CD14-positive monocyte (primary cell): ENCODE measurements at regions not wholly inside any gene's neighbourhood (a gene's known extent, or its start where the extent isn't known, plus 50 kb on each side); places are given as distances from the start of the nearest gene placed in this dataset.

ENCODE experiments used
- DNase-seq, 3 donors: peaks; one replicate each; pipeline ENCODE4 v3.0.0-alpha.2; 2011 to 2022
- H2AFZ ChIP-seq: 2 replicates; pipeline ENCODE4 v1.6.0; 2012; ENCODE audit warnings: mild to moderate bottlenecking, low read depth, low read length, inconsistent platforms; ENCODE audit not compliant: insufficient read depth, poor library complexity, severe bottlenecking
- H3K27ac ChIP-seq, 2 donors: 1 replicate in 1 of 2; 2 replicates in 1 of 2; pipeline ENCODE4 v1.5.1; 2012 to 2013; ENCODE audit warnings: low read length in 2 of 2, control low read depth in 1 of 2, inconsistent platforms in 1 of 2, low read depth in 1 of 2, mild to moderate bottlenecking in 1 of 2
- H3K27me3 ChIP-seq, 2 donors: one replicate each; pipeline versions ENCODE4 v1.6.0 to v1.6.1; 2011 to 2013; ENCODE audit warnings: low read length in 2 of 2; ENCODE audit not compliant: control insufficient read depth in 2 of 2, insufficient read depth in 2 of 2
- H3K36me3 ChIP-seq, 2 donors: replicated peaks in 1 of 2; 1 replicate in 1 of 2; 2 replicates in 1 of 2; pipeline versions ENCODE4 v1.5.1 to v1.6.1; 2012 to 2013; ENCODE audit warnings: low read length in 2 of 2, control low read depth in 1 of 2, inconsistent platforms in 1 of 2, mild to moderate bottlenecking in 1 of 2; ENCODE audit not compliant: insufficient read depth in 2 of 2, control insufficient read depth in 1 of 2
- H3K4me1 ChIP-seq, 2 donors: 1 replicate in 1 of 2; 2 replicates in 1 of 2; pipeline versions ENCODE4 v1.5.1 to v1.6.1; 2012 to 2013; ENCODE audit warnings: low read length in 2 of 2, control low read depth in 1 of 2, inconsistent platforms in 1 of 2, mild to moderate bottlenecking in 1 of 2, moderate library complexity in 1 of 2; ENCODE audit not compliant: insufficient read depth in 2 of 2, control insufficient read depth in 1 of 2
- H3K4me2 ChIP-seq: replicated peaks from 2 replicates; pipeline ENCODE3; 2012; ENCODE audit warnings: low read length, moderate library complexity, mild to moderate bottlenecking; ENCODE audit not compliant: poor library complexity, severe bottlenecking; ENCODE audit errors: extremely low read depth
- H3K4me3 ChIP-seq, 3 experiments: fragments of 200-600 bp in 1 of 3; sonication (generic) in 1 of 3; replicated peaks in 1 of 3; 1 replicate in 2 of 3; 2 replicates in 1 of 3; pipeline ENCODE4 v1.5.1; 2011 to 2013; ENCODE audit warnings: low read length in 3 of 3, mild to moderate bottlenecking in 3 of 3, control low read depth in 2 of 3, low read depth in 2 of 3, inconsistent platforms in 1 of 3, moderate library complexity in 1 of 3
- H3K79me2 ChIP-seq: 2 replicates; pipeline ENCODE4 v1.6.0; 2012; ENCODE audit warnings: mild to moderate bottlenecking, control low read depth, inconsistent platforms, low read length, moderate library complexity; ENCODE audit not compliant: insufficient read depth
- H3K9ac ChIP-seq: 2 replicates; pipeline ENCODE4 v1.6.0; 2017; ENCODE audit warnings: low read length, mild to moderate bottlenecking; ENCODE audit not compliant: insufficient read depth, poor library complexity, severe bottlenecking
- H3K9me3 ChIP-seq, 2 donors: replicated peaks in 1 of 2; 1 replicate in 1 of 2; 2 replicates in 1 of 2; pipeline versions ENCODE4 v1.5.1 to v1.6.1; 2012 to 2013; ENCODE audit warnings: low read length in 2 of 2, control low read depth in 1 of 2; ENCODE audit not compliant: control insufficient read depth in 1 of 2, insufficient read depth in 1 of 2
- H4K20me1 ChIP-seq: 2 replicates; pipeline ENCODE4 v1.6.0; 2012; ENCODE audit warnings: mild to moderate bottlenecking, low read length, control low read depth, moderate library complexity; ENCODE audit not compliant: insufficient read depth
- H3K27ac Mint-ChIP-seq, 7 donors: one replicate each; pipeline ENCODE4 v1.8.0; 2020; ENCODE audit warnings: mild to moderate bottlenecking in 7 of 7, mixed read lengths in 7 of 7, moderate library complexity in 6 of 7, inconsistent platforms in 2 of 7
- H3K27me3 Mint-ChIP-seq, 3 donors: one replicate each; pipeline ENCODE4 v1.8.0; 2021 to 2022; ENCODE audit warnings: low read depth in 3 of 3, mild to moderate bottlenecking in 3 of 3, mixed read lengths in 3 of 3, moderate library complexity in 3 of 3, inconsistent platforms in 1 of 3
- H3K36me3 Mint-ChIP-seq, 2 donors: one replicate each; pipeline ENCODE4 v1.8.0; 2020; ENCODE audit warnings: mixed read lengths in 2 of 2, inconsistent platforms in 1 of 2, mild to moderate bottlenecking in 1 of 2
- H3K4me1 Mint-ChIP-seq: one replicate; pipeline ENCODE4 v1.8.0; 2020; ENCODE audit warnings: mild to moderate bottlenecking, mixed read lengths
- H3K4me3 Mint-ChIP-seq, 2 donors: one replicate each; pipeline ENCODE4 v1.8.0; 2020; ENCODE audit warnings: mild to moderate bottlenecking in 2 of 2, mixed read lengths in 2 of 2, moderate library complexity in 1 of 2
- H3K9me3 Mint-ChIP-seq, 7 donors: one replicate each; pipeline ENCODE4 v1.8.0; 2020 to 2022; ENCODE audit warnings: mixed read lengths in 7 of 7, mild to moderate bottlenecking in 6 of 7, moderate library complexity in 6 of 7, inconsistent platforms in 2 of 7
- CTCF ChIP-seq: fragments of 200-600 bp; IDR thresholded peaks from one replicate; pipeline ENCODE4 v1.8.0; 2022; ENCODE audit warnings: antibody characterized with exemption, mild to moderate bottlenecking
- WGBS: methylation state at CpG from one replicate; pipeline ENCODE4 v1.1.5; 2013; ENCODE audit warnings: missing lambda C conversion rate; ENCODE audit not compliant: insufficient coverage; 5-methylcytosine and 5-hydroxymethylcytosine counted together
- intact Hi-C, 2 donors: fragments of 100-400 bp; cut with micrococcal nuclease; formaldehyde crosslinking; loops; one replicate each; pipeline versions ENCODE4 v1.15.0 to v1.15.1; 2023

- DNase-seq, result no peak
- no peaks in the 10 kb centered on the region for H3K36me3 Mint-ChIP-seq
- WGBS, result 83% methylated on average over 1 of the region's 4 CpGs
- Histone ChIP-seq H4K20me1 (no peaks in the 10 kb centered on the region), H2AFZ (no peak overlapping the region), H3K27me3 (no peaks in the 10 kb centered on the region), H3K4me2 (no peak overlapping the region), H3K4me1 (no peaks in the 10 kb centered on the region), H3K36me3 (no peaks in the 10 kb centered on the region), H3K27ac (no peak overlapping the region), H3K79me2 (no peaks in the 10 kb centered on the region), H3K9ac (no peak overlapping the region), H3K4me3 (no peak overlapping the region), H3K9me3 (peaks cover 5 to 11% of the 10 kb centered on the region in 2 donors)
- peaks cover 0 to 7% (median 4%) of the 10 kb centered on the region in 7 donors for H3K9me3 Mint-ChIP-seq
- intact Hi-C loops, result no loop called here
- H3K27me3 Mint-ChIP-seq, result peaks cover 0 to 1% (median 0%) of the 10 kb centered on the region in 3 donors
- H3K4me3 Mint-ChIP-seq, result no peak overlapping the region
- no peak overlapping the region for H3K27ac Mint-ChIP-seq
- no peak for TF ChIP-seq CTCF
- no peaks in the 10 kb centered on the region for H3K4me1 Mint-ChIP-seq
Measured at GRCh38 chr9:23379842-23380241, 446.2 kb downstream of the ELAVL2 start.

GRCh38 chr9:23380821-23381220 is 445.2 kb downstream of the ELAVL2 start:
- no peaks in the 10 kb centered on the region for H3K27me3 ChIP-seq
- DNase-seq, result no peak
- Mint-ChIP-seq H3K27me3 (peaks cover 0 to 1% (median 1%) of the 10 kb centered on the region in 3 donors), H3K36me3 (no peaks in the 10 kb centered on the region), H3K4me1 (no peaks in the 10 kb centered on the region), H3K9me3 (peaks cover 0 to 8% (median 4%) of the 10 kb centered on the region in 7 donors), H3K27ac (no peak overlapping the region), H3K4me3 (no peak overlapping the region)
- H3K27ac ChIP-seq, result no peak overlapping the region
- H3K4me1 ChIP-seq, result no peaks in the 10 kb centered on the region
- no peaks in the 10 kb centered on the region for H3K36me3 ChIP-seq
- H3K9me3 ChIP-seq, result peaks cover 5 to 11% of the 10 kb centered on the region in 2 donors
- no peak overlapping the region for H3K4me2 ChIP-seq
- no peak overlapping the region for H3K4me3 ChIP-seq
- no peak overlapping the region for H3K9ac ChIP-seq
- H3K79me2 ChIP-seq, result no peaks in the 10 kb centered on the region
- intact Hi-C loops, result no loop called here
- no peak for TF ChIP-seq CTCF
- H2AFZ ChIP-seq, result no peak overlapping the region
- H4K20me1 ChIP-seq, result no peaks in the 10 kb centered on the region
